A673 (cell line): ENCODE measurements at regions not wholly inside any gene's neighbourhood (a gene's known extent, or its start where the extent isn't known, plus 50 kb on each side); places are given as distances from the start of the nearest gene placed in this dataset.

Experiments
- BruUV-seq: library from RNA; stranded (reverse); fragments of 400-500 nt; replicated peaks from 2 replicates; lab custom pipeline; 2021; lab: Mats Ljungman, UMichigan
- CTCF ChIA-PET: fragments of 300-600 bp; sonication (Branson Sonifier 250); formaldehyde crosslinking; loops from one replicate; lab custom pipeline; 2022; ENCODE audit warnings: antibody characterized with exemption; lab: Charles Lee
- POLR2A ChIA-PET: fragments of 300-600 bp; sonication (Branson Sonifier 250); formaldehyde crosslinking; loops from one replicate; lab custom pipeline; 2022; ENCODE audit warnings: antibody characterized with exemption; ENCODE audit not compliant: low non-redundant PET; lab: Charles Lee
- DNase-seq: peaks from one replicate; pipeline ENCODE4 v3.0.0-alpha.2; 2015; ENCODE audit warnings: low spot score
- H3K27ac ChIP-seq: fragments of 200-600 bp; sonication (generic); 2 replicates; pipeline ENCODE4 v1.5.1; 2016; ENCODE audit warnings: mixed run types, low read depth, mild to moderate bottlenecking, mixed read lengths, antibody characterized with exemption, low read length; ENCODE audit not compliant: poor library complexity, severe bottlenecking
- H3K27me3 ChIP-seq: fragments of 200-600 bp; sonication (generic); replicated peaks from 2 replicates; pipeline ENCODE4 v1.6.1; 2017; ENCODE audit warnings: mixed run types, low read depth, mild to moderate bottlenecking, mixed read lengths, antibody characterized with exemption, low read length; ENCODE audit not compliant: insufficient read depth, poor library complexity
- H3K36me3 ChIP-seq: fragments of 200-600 bp; sonication (generic); 2 replicates; pipeline ENCODE4 v1.6.1; 2016; ENCODE audit warnings: mixed run types, mild to moderate bottlenecking, mixed read lengths, antibody characterized with exemption, low read length; ENCODE audit not compliant: insufficient read depth, poor library complexity, severe bottlenecking
- H3K4me1 ChIP-seq: fragments of 200-600 bp; sonication (generic); 2 replicates; pipeline ENCODE4 v1.6.1; 2017; ENCODE audit warnings: mixed run types, mild to moderate bottlenecking, mixed read lengths, antibody characterized with exemption, low read length; ENCODE audit not compliant: insufficient read depth, poor library complexity, severe bottlenecking
- H3K4me3 ChIP-seq: fragments of 200-600 bp; sonication (generic); 2 replicates; pipeline ENCODE4 v1.5.1; 2016; ENCODE audit warnings: low read depth, mixed run types, mild to moderate bottlenecking, mixed read lengths, low read length; ENCODE audit not compliant: poor library complexity, severe bottlenecking
- H3K9me3 ChIP-seq: fragments of 200-600 bp; sonication (generic); 2 replicates; pipeline ENCODE4 v1.6.1; 2016; ENCODE audit warnings: mixed run types, low read depth, mild to moderate bottlenecking, mixed read lengths, antibody characterized with exemption, low read length; ENCODE audit not compliant: poor library complexity, severe bottlenecking
- CTCF ChIP-seq: fragments of 300-800, 200-600 bp; sonication (generic); conservative IDR thresholded peaks from 2 replicates; pipeline ENCODE4 v1.5.1; 2017; ENCODE audit warnings: low read depth, mild to moderate bottlenecking, antibody characterized with exemption, low read length, moderate library complexity, mixed read lengths
- EZH2 ChIP-seq: fragments of 200-600 bp; sonication (generic); IDR thresholded peaks from 2 replicates; pipeline ENCODE4 v1.6.1; 2017; ENCODE audit warnings: borderline replicate concordance, low read depth, mild to moderate bottlenecking, mixed read lengths, antibody characterized with exemption, low read length; ENCODE audit not compliant: poor library complexity, severe bottlenecking
- intact Hi-C: fragments of 100-400 bp; cut with micrococcal nuclease; formaldehyde crosslinking; loops from one replicate; pipeline ENCODE4 v1.10.0; 2022; ENCODE audit not compliant: unreplicated experiment

- H3K9me3 ChIP-seq: no peaks in the 10 kb centered on the region
- ChIA-PET POLR2A (no interaction called here), CTCF (interaction anchor here (0.5 kb wide), 1 partner anchor 12 kb away, joined by 3 read pairs; no protein-coding TSS in a partner anchor)
- no peaks in the 10 kb centered on the region for H3K27me3 ChIP-seq
- no peaks in the 10 kb centered on the region for H3K36me3 ChIP-seq
- H3K4me1 ChIP-seq: no peaks in the 10 kb centered on the region
- TF ChIP-seq CTCF (no peak), EZH2 (no peak)
- intact Hi-C loops: loop anchor here (10.0 kb wide), 1 partner anchor 845 kb away; the partner anchor contains the start of gene MAFB
- no peak overlapping the region for H3K4me3 ChIP-seq
- no peak for DNase-seq
- no TSS peak for BruUV-seq
- no peak overlapping the region for H3K27ac ChIP-seq
Observed at GRCh38 chr20:39839399-39840119, 849.5 kb downstream of the MAFB start.

- no TSS peak for BruUV-seq
- TF ChIP-seq CTCF (no peak), EZH2 (no peak)
- ChIA-PET CTCF (no interaction called here), POLR2A (no interaction called here)
- DNase-seq: no peak
- Histone ChIP-seq H3K4me3 (no peak overlapping the region), H3K27me3 (no peaks in the 10 kb centered on the region), H3K36me3 (no peaks in the 10 kb centered on the region), H3K4me1 (no peaks in the 10 kb centered on the region), H3K9me3 (no peaks in the 10 kb centered on the region), H3K27ac (no peak overlapping the region)
- intact Hi-C loops: loop anchor here (10.0 kb wide), 1 partner anchor 847 kb away; the partner anchor contains the start of gene MAFB
Observed at GRCh38 chr20:39837561-39837960, 851.5 kb downstream of the MAFB start.

- no peak for DNase-seq
- H3K36me3 ChIP-seq: no peaks in the 10 kb centered on the region
- TF ChIP-seq CTCF (no peak), EZH2 (no peak)
- ChIA-PET POLR2A (no interaction called here), CTCF (no interaction called here)
- H3K27ac ChIP-seq: no peak overlapping the region
- no TSS peak for BruUV-seq
- no peak overlapping the region for H3K4me3 ChIP-seq
- no peaks in the 10 kb centered on the region for H3K9me3 ChIP-seq
- H3K4me1 ChIP-seq: peaks cover 10% of the 10 kb centered on the region
- intact Hi-C loops: loop anchor here (10.0 kb wide), 1 partner anchor 850 kb away; the partner anchor contains the start of gene MAFB
- no peaks in the 10 kb centered on the region for H3K27me3 ChIP-seq
Observed at GRCh38 chr20:39835130-39835842, 853.8 kb downstream of the MAFB start.
